Karpas-422 (cell line): ENCODE measurements at regions not wholly inside any gene's neighbourhood (a gene's known extent, or its start where the extent isn't known, plus 50 kb on each side); places are given as distances from the start of the nearest gene placed in this dataset.

ENCODE experiments used
- DNase-seq: peaks from one replicate; pipeline ENCODE4 v3.0.0-alpha.2; 2015
- H2AFZ ChIP-seq: fragments of 200-600 bp; sonication (generic); 2 replicates; pipeline ENCODE4 v1.6.1; 2014; ENCODE audit warnings: antibody characterized with exemption, low read length, mixed read lengths
- H3K27ac ChIP-seq: fragments of 200-600 bp; sonication (generic); 2 replicates; pipeline ENCODE4 v1.5.1; 2014; ENCODE audit warnings: mild to moderate bottlenecking, low read length, moderate library complexity
- H3K27me3 ChIP-seq: fragments of 200-600 bp; sonication (generic); 2 replicates; pipeline ENCODE4 v1.6.1; 2014; ENCODE audit warnings: low read length, mixed read lengths
- H3K36me3 ChIP-seq: fragments of 200-600 bp; sonication (generic); 2 replicates; pipeline ENCODE4 v1.6.1; 2014; ENCODE audit warnings: low read length, mixed read lengths; ENCODE audit not compliant: insufficient read depth
- H3K4me1 ChIP-seq: fragments of 200-600 bp; sonication (generic); 2 replicates; pipeline ENCODE4 v1.6.1; 2014; ENCODE audit warnings: mild to moderate bottlenecking, low read length, mixed read lengths
- H3K4me2 ChIP-seq: fragments of 200-600 bp; sonication (generic); 2 replicates; pipeline ENCODE4 v1.6.1; 2014; ENCODE audit warnings: low read length, low read depth, mild to moderate bottlenecking; ENCODE audit not compliant: poor library complexity, severe bottlenecking
- H3K4me3 ChIP-seq: fragments of 200-600 bp; sonication (generic); 2 replicates; pipeline ENCODE4 v1.5.1; 2014; ENCODE audit warnings: mild to moderate bottlenecking, antibody characterized with exemption, low read length, mixed read lengths
- H3K79me2 ChIP-seq: fragments of 200-600 bp; sonication (generic); 2 replicates; pipeline ENCODE4 v1.6.1; 2014; ENCODE audit warnings: mild to moderate bottlenecking, low read length, mixed read lengths
- H3K9ac ChIP-seq: fragments of 200-600 bp; sonication (generic); 2 replicates; pipeline ENCODE4 v1.6.0; 2014; ENCODE audit warnings: low read length
- H3K9me2 ChIP-seq: fragments of 200-600 bp; sonication (generic), shearing (Covaris generic); replicated peaks from 2 replicates; pipeline ENCODE4 v1.6.0; 2014; ENCODE audit warnings: mild to moderate bottlenecking, low read length, moderate library complexity; ENCODE audit not compliant: insufficient read depth
- H3K9me3 ChIP-seq: fragments of 300-700, 200-600 bp; sonication (generic); 2 replicates; pipeline ENCODE4 v1.6.1; 2014; ENCODE audit warnings: low read length, mixed read lengths
- H4K20me1 ChIP-seq: fragments of 200-600 bp; sonication (generic); 2 replicates; pipeline ENCODE4 v1.6.1; 2014; ENCODE audit warnings: mild to moderate bottlenecking, antibody characterized with exemption, low read length, low read depth; ENCODE audit not compliant: insufficient read depth

GRCh38 chr3:177307826-177308225, 110.5 kb upstream of the TBL1XR1 start:
- no peaks in the 10 kb centered on the region for H3K4me1 ChIP-seq
- H3K4me2 ChIP-seq: no peak overlapping the region
- H4K20me1 ChIP-seq: no peaks in the 10 kb centered on the region
- H3K27ac ChIP-seq: no peak overlapping the region
- no peaks in the 10 kb centered on the region for H3K9me2 ChIP-seq
- no peaks in the 10 kb centered on the region for H3K79me2 ChIP-seq
- H3K9ac ChIP-seq: no peak overlapping the region
- H3K36me3 ChIP-seq: no peaks in the 10 kb centered on the region
- no peak overlapping the region for H3K4me3 ChIP-seq
- no peaks in the 10 kb centered on the region for H3K27me3 ChIP-seq
- H3K9me3 ChIP-seq: peaks cover 3% of the 10 kb centered on the region; the same call in 1 of the 2 replicates
- DNase-seq: no peak
- H2AFZ ChIP-seq: no peak overlapping the region

DNA sequence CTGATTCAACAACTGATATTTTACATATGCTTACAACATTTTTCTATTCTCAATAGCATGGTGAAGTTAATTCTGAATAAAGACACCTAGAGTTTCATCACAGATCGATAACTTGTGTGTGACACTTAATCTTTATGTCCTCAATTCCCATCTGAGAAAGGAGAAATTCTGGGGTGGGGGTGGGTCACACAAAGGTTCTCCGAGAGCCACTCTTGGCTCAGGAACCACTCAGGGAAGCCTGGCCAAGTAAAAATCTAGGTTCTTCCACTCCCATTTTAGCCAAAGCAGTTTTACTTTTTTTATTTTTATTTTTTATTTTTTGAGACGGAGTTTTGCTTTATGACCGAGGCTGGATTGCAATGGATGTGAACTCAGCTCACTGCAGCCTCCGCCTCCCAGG, 111.0 kb upstream of the TBL1XR1 start:
- Histone ChIP-seq H3K9me2 (no peaks in the 10 kb centered on the region), H3K27me3 (no peaks in the 10 kb centered on the region), H2AFZ (no peak overlapping the region), H3K4me2 (no peak overlapping the region), H3K79me2 (no peaks in the 10 kb centered on the region), H3K27ac (no peak overlapping the region), H3K4me1 (no peaks in the 10 kb centered on the region), H4K20me1 (no peaks in the 10 kb centered on the region), H3K36me3 (no peaks in the 10 kb centered on the region), H3K9ac (no peak overlapping the region), H3K4me3 (no peak overlapping the region), H3K9me3 (peaks cover 3% of the 10 kb centered on the region; the same call in 1 of the 2 replicates)
- no peak for DNase-seq

DNA sequence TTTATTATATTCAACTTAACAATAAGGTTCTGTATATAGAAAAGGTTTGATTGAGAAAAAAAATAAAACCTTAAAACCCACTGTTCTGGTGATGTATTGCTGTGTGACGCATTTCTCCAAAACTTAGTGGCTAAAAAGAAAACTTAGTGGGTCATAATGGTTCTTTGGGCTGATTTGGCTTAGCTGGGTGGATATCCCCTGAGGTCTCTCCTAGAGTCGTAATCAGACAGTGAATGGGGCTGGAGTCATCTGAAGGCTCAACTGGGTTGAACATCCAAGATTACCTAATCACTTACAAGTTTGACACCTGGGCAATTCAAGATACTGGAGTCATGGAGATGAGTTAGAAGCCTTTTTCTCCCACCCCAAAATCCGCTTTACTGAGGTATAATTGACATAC, 111.6 kb upstream of the TBL1XR1 start:
- Histone ChIP-seq H3K9me3 (peaks cover 3% of the 10 kb centered on the region; the same call in 1 of the 2 replicates), H3K4me3 (no peak overlapping the region), H3K36me3 (no peaks in the 10 kb centered on the region), H3K27ac (no peak overlapping the region), H3K9me2 (no peaks in the 10 kb centered on the region), H2AFZ (no peak overlapping the region), H3K79me2 (no peaks in the 10 kb centered on the region), H3K4me2 (no peak overlapping the region), H4K20me1 (no peaks in the 10 kb centered on the region), H3K27me3 (no peaks in the 10 kb centered on the region), H3K9ac (no peak overlapping the region), H3K4me1 (no peaks in the 10 kb centered on the region)
- no peak for DNase-seq

GRCh38 chr3:177312491-177312890, 115.2 kb upstream of the TBL1XR1 start:
- H4K20me1 ChIP-seq: no peaks in the 10 kb centered on the region
- no peaks in the 10 kb centered on the region for H3K36me3 ChIP-seq
- no peaks in the 10 kb centered on the region for H3K79me2 ChIP-seq
- H3K27me3 ChIP-seq: no peaks in the 10 kb centered on the region
- H3K9me3 ChIP-seq: peaks cover 3% of the 10 kb centered on the region; the same call in 1 of the 2 replicates
- no peaks in the 10 kb centered on the region for H3K9me2 ChIP-seq
- H3K4me3 ChIP-seq: no peak overlapping the region
- no peak overlapping the region for H3K9ac ChIP-seq
- no peak overlapping the region for H3K4me2 ChIP-seq
- no peaks in the 10 kb centered on the region for H3K4me1 ChIP-seq
- no peak overlapping the region for H3K27ac ChIP-seq
- no peak for DNase-seq
- H2AFZ ChIP-seq: no peak overlapping the region

GRCh38 chr3:177314897-177315296, 117.6 kb upstream of the TBL1XR1 start:
- no peaks in the 10 kb centered on the region for H3K9me2 ChIP-seq
- H4K20me1 ChIP-seq: no peaks in the 10 kb centered on the region
- peaks cover 3% of the 10 kb centered on the region; the same call in 1 of the 2 replicates for H3K9me3 ChIP-seq
- no peak overlapping the region for H2AFZ ChIP-seq
- no peak overlapping the region for H3K9ac ChIP-seq
- H3K4me2 ChIP-seq: no peak overlapping the region
- H3K36me3 ChIP-seq: no peaks in the 10 kb centered on the region
- no peak overlapping the region for H3K4me3 ChIP-seq
- no peaks in the 10 kb centered on the region for H3K27me3 ChIP-seq
- DNase-seq: no peak
- no peaks in the 10 kb centered on the region for H3K79me2 ChIP-seq
- H3K27ac ChIP-seq: no peak overlapping the region
- H3K4me1 ChIP-seq: no peaks in the 10 kb centered on the region

GRCh38 chr3:177317247-177317646, 120.0 kb upstream of the TBL1XR1 start:
- H3K4me1 ChIP-seq: no peaks in the 10 kb centered on the region
- no peaks in the 10 kb centered on the region for H4K20me1 ChIP-seq
- no peaks in the 10 kb centered on the region for H3K79me2 ChIP-seq
- H3K9me2 ChIP-seq: no peaks in the 10 kb centered on the region
- no peaks in the 10 kb centered on the region for H3K27me3 ChIP-seq
- no peak overlapping the region for H3K27ac ChIP-seq
- no peaks in the 10 kb centered on the region for H3K9me3 ChIP-seq
- no peak overlapping the region for H2AFZ ChIP-seq
- no peaks in the 10 kb centered on the region for H3K36me3 ChIP-seq
- H3K4me3 ChIP-seq: no peak overlapping the region
- H3K9ac ChIP-seq: no peak overlapping the region
- H3K4me2 ChIP-seq: no peak overlapping the region
- DNase-seq: no peak

GRCh38 chr3:177318559-177318958, 121.3 kb upstream of the TBL1XR1 start:
- no peaks in the 10 kb centered on the region for H3K27me3 ChIP-seq
- no peaks in the 10 kb centered on the region for H3K36me3 ChIP-seq
- H3K9me2 ChIP-seq: no peaks in the 10 kb centered on the region
- H2AFZ ChIP-seq: no peak overlapping the region
- no peak overlapping the region for H3K27ac ChIP-seq
- no peak for DNase-seq
- no peaks in the 10 kb centered on the region for H3K9me3 ChIP-seq
- H3K79me2 ChIP-seq: no peaks in the 10 kb centered on the region
- no peaks in the 10 kb centered on the region for H4K20me1 ChIP-seq
- H3K4me2 ChIP-seq: no peak overlapping the region
- H3K4me1 ChIP-seq: no peaks in the 10 kb centered on the region
- H3K9ac ChIP-seq: no peak overlapping the region
- no peak overlapping the region for H3K4me3 ChIP-seq

GRCh38 chr3:177320765-177321247, 123.5 kb upstream of the TBL1XR1 start:
- H2AFZ ChIP-seq: no peak overlapping the region
- H3K4me1 ChIP-seq: no peaks in the 10 kb centered on the region

DNA sequence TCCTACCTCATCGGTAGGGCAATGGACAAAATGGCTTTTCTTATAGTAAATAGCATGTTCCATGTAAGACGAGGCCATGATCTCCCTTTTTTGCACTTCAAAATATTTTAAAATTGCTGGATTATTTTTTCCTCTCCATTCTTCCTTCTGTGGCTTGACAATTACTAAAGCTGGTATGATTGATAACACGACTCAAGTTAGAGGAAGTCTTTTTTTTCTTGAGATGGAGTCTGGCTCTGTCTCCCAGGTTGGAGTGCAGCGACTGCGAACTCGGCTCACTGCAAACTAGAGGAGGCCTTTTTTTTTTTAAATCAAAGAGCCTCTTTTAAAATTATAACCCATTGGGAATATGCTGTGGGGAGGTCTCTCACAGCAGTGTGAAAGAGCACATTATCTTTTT, 124.5 kb upstream of the TBL1XR1 start:
- Histone ChIP-seq H3K9ac (no peak overlapping the region), H3K36me3 (no peaks in the 10 kb centered on the region), H3K79me2 (no peaks in the 10 kb centered on the region), H3K9me2 (no peaks in the 10 kb centered on the region), H2AFZ (no peak overlapping the region; the same call in 1 of the 2 replicates), H3K9me3 (no peaks in the 10 kb centered on the region), H3K4me3 (no peak overlapping the region), H3K27ac (no peak overlapping the region), H3K27me3 (no peaks in the 10 kb centered on the region), H3K4me1 (no peaks in the 10 kb centered on the region), H4K20me1 (no peaks in the 10 kb centered on the region), H3K4me2 (no peak overlapping the region)
- DNase-seq: no peak

More at GRCh38 chr3:177320765-177321247, 123.5 kb upstream of the TBL1XR1 start:
- Histone ChIP-seq H3K4me2 (no peak overlapping the region), H3K27me3 (no peaks in the 10 kb centered on the region), H3K9ac (no peak overlapping the region), H3K9me2 (no peaks in the 10 kb centered on the region), H3K4me3 (no peak overlapping the region), H3K36me3 (no peaks in the 10 kb centered on the region), H3K9me3 (no peaks in the 10 kb centered on the region), H3K27ac (no peak overlapping the region), H3K79me2 (no peaks in the 10 kb centered on the region), H4K20me1 (no peaks in the 10 kb centered on the region)
- no peak for DNase-seq
